BJ (cell line): ENCODE measurements at regions not wholly inside any gene's neighbourhood (a gene's known extent, or its start where the extent isn't known, plus 50 kb on each side); places are given as distances from the start of the nearest gene placed in this dataset.

Experiments used
- CTCF ChIA-PET: fragments of 350-600 bp; formaldehyde crosslinking; extraction: SDS; loops from one replicate; lab custom pipeline; 2021; ENCODE audit warnings: antibody characterized with exemption, inconsistent platforms; lab: Yijun Ruan, JAX
- POLR2A ChIA-PET: fragments of 300-600 bp; sonication (Branson Sonifier 250); formaldehyde crosslinking; extraction: SDS; loops from one replicate; lab custom pipeline; 2021; ENCODE audit warnings: antibody characterized with exemption; lab: Charles Lee
- DNase-seq: peaks from one replicate; pipeline ENCODE4 v3.0.0-alpha.2; 2011; ENCODE audit warnings: low read depth
- H3K27me3 ChIP-seq: 2 replicates; pipeline ENCODE4 v1.6.0; 2011; ENCODE audit warnings: low read length; ENCODE audit not compliant: control insufficient read depth, insufficient read depth
- H3K36me3 ChIP-seq: 2 replicates; pipeline ENCODE4 v1.5.1; 2011; ENCODE audit warnings: low read length; ENCODE audit not compliant: control insufficient read depth, insufficient read depth
- H3K4me3 ChIP-seq: 2 replicates; pipeline ENCODE4 v1.5.1; 2011; ENCODE audit warnings: low read depth, mild to moderate bottlenecking, control low read depth, low read length
- TF ChIP-seq, protein P1 (sequence below): IDR thresholded peaks from 2 replicates; pipeline ENCODE4 v1.5.1; 2011; ENCODE audit warnings: low read depth, mild to moderate bottlenecking, control low read depth, inconsistent platforms, low read length, moderate library complexity; ENCODE audit not compliant: insufficient read depth

DNA sequence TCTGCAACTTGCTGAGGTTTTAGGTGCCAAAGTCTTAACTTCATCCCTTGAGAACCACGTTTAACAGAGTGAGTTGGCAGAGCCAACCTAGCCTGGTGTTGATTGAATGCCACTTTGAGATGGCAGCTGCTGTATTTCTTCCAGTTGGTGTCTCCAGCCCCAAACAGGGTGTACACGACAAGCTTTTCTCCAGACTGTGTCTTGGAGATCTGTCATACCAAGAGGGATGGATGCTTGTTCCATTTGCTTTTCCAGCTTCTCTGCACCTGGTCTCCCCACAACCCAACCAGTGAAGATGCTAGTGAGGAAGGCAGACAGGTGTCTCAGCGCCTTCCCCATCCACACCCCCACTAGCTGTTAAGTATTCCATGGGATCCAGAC, 141.1 kb upstream of the HS3ST2 start:
- ChIA-PET CTCF (interaction anchor here (0.6 to 1.7 kb wide), 2 partner anchors 11 to 20 kb away, joined by 4 read pairs; no protein-coding TSS in a partner anchor), POLR2A (no interaction called here)
- TF ChIP-seq, protein P1, sequence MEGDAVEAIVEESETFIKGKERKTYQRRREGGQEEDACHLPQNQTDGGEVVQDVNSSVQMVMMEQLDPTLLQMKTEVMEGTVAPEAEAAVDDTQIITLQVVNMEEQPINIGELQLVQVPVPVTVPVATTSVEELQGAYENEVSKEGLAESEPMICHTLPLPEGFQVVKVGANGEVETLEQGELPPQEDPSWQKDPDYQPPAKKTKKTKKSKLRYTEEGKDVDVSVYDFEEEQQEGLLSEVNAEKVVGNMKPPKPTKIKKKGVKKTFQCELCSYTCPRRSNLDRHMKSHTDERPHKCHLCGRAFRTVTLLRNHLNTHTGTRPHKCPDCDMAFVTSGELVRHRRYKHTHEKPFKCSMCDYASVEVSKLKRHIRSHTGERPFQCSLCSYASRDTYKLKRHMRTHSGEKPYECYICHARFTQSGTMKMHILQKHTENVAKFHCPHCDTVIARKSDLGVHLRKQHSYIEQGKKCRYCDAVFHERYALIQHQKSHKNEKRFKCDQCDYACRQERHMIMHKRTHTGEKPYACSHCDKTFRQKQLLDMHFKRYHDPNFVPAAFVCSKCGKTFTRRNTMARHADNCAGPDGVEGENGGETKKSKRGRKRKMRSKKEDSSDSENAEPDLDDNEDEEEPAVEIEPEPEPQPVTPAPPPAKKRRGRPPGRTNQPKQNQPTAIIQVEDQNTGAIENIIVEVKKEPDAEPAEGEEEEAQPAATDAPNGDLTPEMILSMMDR = no peak
- H3K4me3 ChIP-seq = no peak overlapping the region
- DNase-seq = no peak
- 0 out of 2 replicates have a peak, but pooled peaks cover 5% of the 10 kb centered on the region for H3K27me3 ChIP-seq
- no peaks in the 10 kb centered on the region for H3K36me3 ChIP-seq

GRCh38 chr16:22673421-22673831, 140.5 kb upstream of the HS3ST2 start:
- no peaks in the 10 kb centered on the region for H3K36me3 ChIP-seq
- DNase-seq = no peak
- TF ChIP-seq, protein P1 = no peak
- ChIA-PET CTCF (interaction anchor here (1.7 kb wide), 1 partner anchor 10 kb away, joined by 4 read pairs; no protein-coding TSS in a partner anchor), POLR2A (no interaction called here)
- no peak overlapping the region for H3K4me3 ChIP-seq
- 0 out of 2 replicates have a peak, but pooled peaks cover 4% of the 10 kb centered on the region for H3K27me3 ChIP-seq

GRCh38 chr16:22674832-22675191, 139.2 kb upstream of the HS3ST2 start:
- ChIA-PET CTCF (interaction anchor here (0.7 to 1.7 kb wide), 4 partner anchors 9 to 15 kb away, joined by 3 to 4 read pairs (median 3); no protein-coding TSS in a partner anchor), POLR2A (no interaction called here)
- TF ChIP-seq, protein P1 = no peak
- H3K27me3 ChIP-seq = 0 out of 2 replicates have a peak, but pooled peaks cover 6% of the 10 kb centered on the region
- no peak overlapping the region for H3K4me3 ChIP-seq
- no peaks in the 10 kb centered on the region for H3K36me3 ChIP-seq
- DNase-seq = no peak

DNA sequence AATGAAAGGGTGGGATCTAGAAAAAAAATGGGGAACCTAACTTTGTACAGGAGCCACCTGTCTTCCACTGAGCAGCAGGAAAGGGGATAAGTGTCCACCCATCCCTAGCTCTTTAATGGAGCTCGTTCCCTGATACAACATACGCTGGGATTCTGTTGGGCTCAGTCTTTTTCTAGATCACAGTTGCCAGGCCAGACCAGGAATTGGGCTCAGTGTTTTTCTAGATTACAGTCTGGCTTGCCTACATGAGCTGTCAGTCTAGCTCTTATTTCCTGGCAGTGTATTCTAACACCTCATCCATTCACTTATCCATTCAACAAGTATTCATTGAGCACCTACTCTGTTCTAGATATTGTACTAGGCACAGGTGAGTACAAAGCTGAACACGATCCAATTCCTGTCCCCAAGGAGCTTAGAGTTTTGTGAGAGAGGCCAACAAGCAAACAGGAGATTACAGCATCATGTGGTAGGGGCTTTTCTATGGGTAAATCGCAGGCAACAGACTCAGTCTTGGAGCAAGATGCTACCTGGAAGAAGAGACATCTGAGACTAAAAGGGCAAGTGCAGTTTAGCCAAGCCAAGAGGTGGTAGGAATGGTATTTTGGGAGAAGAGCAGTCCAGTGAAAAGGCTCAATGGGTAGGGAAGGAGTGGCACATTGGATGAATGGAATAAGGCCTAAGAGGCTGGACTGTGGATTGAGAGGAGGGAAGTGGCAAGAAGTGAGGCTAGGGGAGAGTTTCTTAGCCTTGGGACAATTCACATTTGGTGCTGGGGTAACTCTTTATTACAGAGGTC, 138.0 kb upstream of the HS3ST2 start:
- no peak overlapping the region for H3K4me3 ChIP-seq
- 0 out of 2 replicates have a peak, but pooled peaks cover 6% of the 10 kb centered on the region for H3K27me3 ChIP-seq
- no peaks in the 10 kb centered on the region for H3K36me3 ChIP-seq
- TF ChIP-seq, protein P1 = no peak
- ChIA-PET POLR2A (no interaction called here), CTCF (interaction anchor here (0.9 to 1.7 kb wide), 4 partner anchors 10 to 1397 kb away, joined by 3 to 4 read pairs (median 4); no protein-coding TSS in a partner anchor)
- DNase-seq = no peak

DNA sequence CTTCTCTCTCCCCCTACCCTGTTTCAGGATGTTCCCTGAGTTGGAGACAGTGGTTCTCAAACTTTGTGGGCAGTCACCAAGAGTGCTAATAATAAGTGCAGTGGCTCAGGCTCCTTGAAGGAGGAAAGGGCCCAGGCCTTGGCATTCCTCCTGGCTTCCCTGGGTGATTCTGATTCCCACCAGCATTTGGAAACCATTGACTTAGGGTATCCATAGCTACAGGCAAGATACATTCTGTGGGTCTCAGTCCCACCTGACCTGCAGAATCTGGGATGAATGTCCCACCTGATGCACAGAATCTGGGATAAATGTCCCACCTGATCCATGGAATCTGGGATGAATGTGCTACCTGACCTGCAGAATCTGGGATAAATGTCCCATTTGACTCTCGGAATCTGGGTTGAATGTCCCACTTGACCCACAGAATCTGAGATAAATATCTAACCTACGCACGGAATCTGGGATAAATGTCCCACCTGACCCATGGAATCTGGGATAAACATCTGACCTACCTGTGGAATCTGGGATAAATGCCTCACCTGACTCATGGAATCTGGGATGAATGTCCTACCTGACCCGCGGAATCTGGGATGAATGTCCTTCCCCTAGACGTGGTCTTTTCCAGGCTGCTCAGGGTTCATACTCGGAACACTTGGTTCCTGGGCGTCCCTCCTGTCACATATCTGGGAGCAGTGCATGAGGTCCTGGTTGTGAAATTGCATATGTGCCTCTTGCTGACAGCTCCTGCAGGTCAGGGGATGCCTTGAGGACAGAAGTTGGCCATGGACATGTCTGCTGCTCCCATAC, 136.7 kb upstream of the HS3ST2 start:
- CTCF ChIA-PET = interaction anchor here (1.0 kb wide), 1 partner anchor 1489 kb away, joined by 3 read pairs; no protein-coding TSS in a partner anchor
- TF ChIP-seq, protein P1 = no peak
- POLR2A ChIA-PET = no interaction called here
- H3K36me3 ChIP-seq = no peaks in the 10 kb centered on the region
- peaks cover 8% of the 10 kb centered on the region for H3K27me3 ChIP-seq
- no peak for DNase-seq
- H3K4me3 ChIP-seq = no peak overlapping the region
